ENCODE measurements at regions not wholly inside any gene's neighbourhood (a gene's known extent, or its start where the extent isn't known, plus 50 kb on each side); places are given as distances from the start of the nearest gene placed in this dataset.
"Not testable (repeated sequence)": the region's sequence is repeated elsewhere in the genome, so short reads cannot be mapped to it uniquely, and the experiment has no call there.

DNA sequence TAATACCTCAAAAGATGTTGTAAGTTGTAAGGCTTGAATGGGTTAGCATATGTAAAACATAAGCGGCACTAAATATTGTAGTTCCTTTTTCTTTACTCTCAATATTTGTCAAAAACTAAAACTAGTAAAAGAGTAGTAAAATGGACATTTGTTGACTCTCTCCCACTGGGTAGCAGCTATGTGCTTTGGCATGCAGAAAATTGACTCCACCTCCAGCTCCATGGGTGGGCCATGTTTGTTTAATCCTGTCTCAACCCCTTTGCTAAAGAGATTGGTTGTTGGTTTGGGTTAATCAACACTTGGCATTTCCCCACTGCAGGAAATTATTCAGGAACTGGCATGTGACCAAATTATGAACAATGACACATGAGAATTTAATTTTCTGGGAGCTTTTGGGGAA, 114.8 kb downstream of the EOMES start:
- no peak overlapping the region for H3K4me3 Mint-ChIP-seq
- intact Hi-C loops (cut with micrococcal nuclease), result no loop called here
- H3K9ac ChIP-seq (ENCODE audit: insufficient read depth, low read length, poor library complexity, severe bottlenecking), result no peak overlapping the region
- no peaks in the 10 kb centered on the region for H3K27me3 ChIP-seq (ENCODE audit: control insufficient read depth in 2 of 2, insufficient read depth in 2 of 2, low read length in 2 of 2)
- peak in 2 of 3 donors; percentile 12 to 33 for DNase-seq
- H3K36me3 ChIP-seq (replicated peaks in 1 of 2; ENCODE audit: control insufficient read depth in 1 of 2, insufficient read depth in 2 of 2, low read length in 2 of 2), result no peaks in the 10 kb centered on the region
- no peaks in the 10 kb centered on the region for H3K36me3 Mint-ChIP-seq
- H2AFZ ChIP-seq (ENCODE audit: insufficient read depth, low read depth, low read length, poor library complexity, severe bottlenecking), result peak overlapping the region; percentile 32
- peaks cover 0 to 3% (median 3%) of the 10 kb centered on the region in 3 donors for H3K27me3 Mint-ChIP-seq (ENCODE audit: low read depth in 3 of 3)
- H3K4me1 ChIP-seq (ENCODE audit: control insufficient read depth in 1 of 2, insufficient read depth in 2 of 2, low read length in 2 of 2), result peaks cover 13 to 14% of the 10 kb centered on the region in 2 donors
- no peak for TF ChIP-seq CTCF (IDR thresholded peaks at IDR 0.05)
- H3K4me3 ChIP-seq (replicated peaks in 1 of 3; ENCODE audit: low read depth in 2 of 3, low read length in 3 of 3), result no peak overlapping the region
- H3K9me3 ChIP-seq (replicated peaks in 1 of 2; ENCODE audit: control insufficient read depth in 1 of 2, insufficient read depth in 1 of 2, low read length in 2 of 2), result peaks cover 0 to 7% of the 10 kb centered on the region in 2 donors
- H3K4me1 Mint-ChIP-seq, result peaks cover 16% of the 10 kb centered on the region
- H3K27ac ChIP-seq (ENCODE audit: low read depth in 1 of 2, low read length in 2 of 2), result peak overlapping the region in 1 of 2 donors; percentile 37
- H4K20me1 ChIP-seq (ENCODE audit: insufficient read depth, low read length), result no peaks in the 10 kb centered on the region
- H3K9me3 Mint-ChIP-seq, result peaks cover 0 to 10% (median 4%) of the 10 kb centered on the region in 7 donors
- WGBS (ENCODE audit: insufficient coverage), result no CpG with 5 or more reads among the region's 1 CpG
- peak overlapping the region in 6 of 7 donors; percentile 30 to 79 (median 71) for H3K27ac Mint-ChIP-seq
- H3K4me2 ChIP-seq (replicated peaks; ENCODE audit: extremely low read depth, low read length, poor library complexity, severe bottlenecking), result no peak overlapping the region
- no peaks in the 10 kb centered on the region for H3K79me2 ChIP-seq (ENCODE audit: insufficient read depth, low read length)

- Histone ChIP-seq H3K79me2 (ENCODE audit: insufficient read depth, low read length) (no peaks in the 10 kb centered on the region), H3K9ac (ENCODE audit: insufficient read depth, low read length, poor library complexity, severe bottlenecking) (no peak overlapping the region), H3K36me3 (replicated peaks in 1 of 2; ENCODE audit: control insufficient read depth in 1 of 2, insufficient read depth in 2 of 2, low read length in 2 of 2) (no peaks in the 10 kb centered on the region), H2AFZ (ENCODE audit: insufficient read depth, low read depth, low read length, poor library complexity, severe bottlenecking) (no peak overlapping the region), H3K9me3 (replicated peaks in 1 of 2; ENCODE audit: control insufficient read depth in 1 of 2, insufficient read depth in 1 of 2, low read length in 2 of 2) (peaks cover 6 to 12% of the 10 kb centered on the region in 2 donors), H3K4me1 (ENCODE audit: control insufficient read depth in 1 of 2, insufficient read depth in 2 of 2, low read length in 2 of 2) (peaks cover 13 to 14% of the 10 kb centered on the region in 2 donors), H3K27me3 (ENCODE audit: control insufficient read depth in 2 of 2, insufficient read depth in 2 of 2, low read length in 2 of 2) (no peaks in the 10 kb centered on the region), H3K4me3 (replicated peaks in 1 of 3; ENCODE audit: low read depth in 2 of 3, low read length in 3 of 3) (no peak overlapping the region), H3K27ac (ENCODE audit: low read depth in 1 of 2, low read length in 2 of 2) (no peak overlapping the region), H3K4me2 (replicated peaks; ENCODE audit: extremely low read depth, low read length, poor library complexity, severe bottlenecking) (no peak overlapping the region), H4K20me1 (ENCODE audit: insufficient read depth, low read length) (no peaks in the 10 kb centered on the region)
- Mint-ChIP-seq H3K4me1 (peaks cover 16% of the 10 kb centered on the region), H3K27me3 (ENCODE audit: low read depth in 3 of 3) (peaks cover 0 to 3% (median 3%) of the 10 kb centered on the region in 3 donors), H3K9me3 (peaks cover 0 to 10% (median 4%) of the 10 kb centered on the region in 7 donors), H3K36me3 (no peaks in the 10 kb centered on the region), H3K4me3 (no peak overlapping the region), H3K27ac (no peak overlapping the region)
- no peak for TF ChIP-seq CTCF (IDR thresholded peaks at IDR 0.05)
- intact Hi-C loops (cut with micrococcal nuclease), result no loop called here
- 100% methylated on average over 2 of the region's 3 CpGs for WGBS (ENCODE audit: insufficient coverage)
- DNase-seq, result no peak
Measured at GRCh38 chr3:27606537-27606936, 115.6 kb downstream of the EOMES start.

DNA sequence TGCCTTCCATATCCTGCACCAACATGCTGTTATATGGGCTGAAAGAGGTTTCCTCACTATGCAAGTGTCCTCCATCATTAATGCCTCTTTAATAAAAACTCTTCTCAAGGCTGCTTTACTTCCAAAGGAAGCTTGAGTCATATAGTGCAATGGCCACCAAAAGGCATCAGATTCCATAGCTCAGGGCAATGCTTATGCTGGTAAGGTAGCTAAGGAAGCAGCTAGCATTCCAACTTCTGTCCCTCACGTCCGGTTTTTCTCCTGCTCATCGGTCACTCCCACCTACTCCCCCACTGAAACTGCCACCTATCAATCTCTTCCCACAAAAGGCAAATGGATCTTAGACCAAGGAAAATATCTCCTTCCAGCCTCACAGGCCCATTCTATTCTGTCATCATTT, 117.1 kb upstream of the SLC4A7 start:
- H3K36me3 ChIP-seq (replicated peaks in 1 of 2; ENCODE audit: control insufficient read depth in 1 of 2, insufficient read depth in 2 of 2, low read length in 2 of 2); DNase-seq; H3K9me3 Mint-ChIP-seq; H2AFZ ChIP-seq (ENCODE audit: insufficient read depth, low read depth, low read length, poor library complexity, severe bottlenecking); H3K27ac Mint-ChIP-seq; H3K27me3 Mint-ChIP-seq (ENCODE audit: low read depth in 3 of 3); H4K20me1 ChIP-seq (ENCODE audit: insufficient read depth, low read length); H3K4me3 ChIP-seq (replicated peaks in 1 of 3; ENCODE audit: low read depth in 2 of 3, low read length in 3 of 3); H3K4me1 Mint-ChIP-seq; H3K9ac ChIP-seq (ENCODE audit: insufficient read depth, low read length, poor library complexity, severe bottlenecking); H3K4me2 ChIP-seq (replicated peaks; ENCODE audit: extremely low read depth, low read length, poor library complexity, severe bottlenecking); H3K4me3 Mint-ChIP-seq; H3K27me3 ChIP-seq (ENCODE audit: control insufficient read depth in 2 of 2, insufficient read depth in 2 of 2, low read length in 2 of 2); H3K79me2 ChIP-seq (ENCODE audit: insufficient read depth, low read length); intact Hi-C loops (cut with micrococcal nuclease); H3K4me1 ChIP-seq (ENCODE audit: control insufficient read depth in 1 of 2, insufficient read depth in 2 of 2, low read length in 2 of 2); H3K36me3 Mint-ChIP-seq; H3K27ac ChIP-seq (ENCODE audit: low read depth in 1 of 2, low read length in 2 of 2): not testable (repeated sequence)
- peaks cover 14 to 22% of the 10 kb centered on the region in 2 donors for H3K9me3 ChIP-seq (replicated peaks in 1 of 2; ENCODE audit: control insufficient read depth in 1 of 2, insufficient read depth in 1 of 2, low read length in 2 of 2)
- WGBS (ENCODE audit: insufficient coverage), result 96% methylated on average over 3 of the region's 3 CpGs
